Neural progenitor cell (in vitro differentiated cells): ENCODE measurements at regions not wholly inside any gene's neighbourhood (a gene's known extent, or its start where the extent isn't known, plus 50 kb on each side); places are given as distances from the start of the nearest gene placed in this dataset.

ENCODE experiments used
- DNase-seq: peaks from one replicate; pipeline ENCODE4 v3.0.0-alpha.2; 2016; ENCODE audit warnings: low spot score
- H2AFZ ChIP-seq: fragments of 200-600 bp; sonication (generic); replicated peaks from 2 replicates; pipeline ENCODE4 v1.6.1; 2016; ENCODE audit warnings: antibody characterized with exemption
- H3F3A ChIP-seq: fragments of 200-600 bp; sonication (generic); 2 replicates; pipeline ENCODE4 v1.6.1; 2016; ENCODE audit warnings: antibody characterized with exemption, low read depth
- H3K27ac ChIP-seq: fragments of 200-600 bp; sonication (generic); 2 replicates; pipeline ENCODE4 v1.5.1; 2016; ENCODE audit warnings: mild to moderate bottlenecking
- H3K27me3 ChIP-seq: fragments of 200-600 bp; sonication (generic); 2 replicates; pipeline ENCODE4 v1.6.1; 2016; ENCODE audit warnings: mild to moderate bottlenecking, moderate library complexity
- H3K36me3 ChIP-seq: fragments of 200-600 bp; sonication (generic); 2 replicates; pipeline ENCODE4 v1.5.1; 2016
- H3K4me1 ChIP-seq: fragments of 200-600 bp; sonication (generic); 2 replicates; pipeline ENCODE4 v1.6.1; 2016; ENCODE audit warnings: mixed run types
- H3K4me2 ChIP-seq: fragments of 200-600 bp; sonication (generic); 2 replicates; pipeline ENCODE4 v1.6.1; 2016
- H3K4me3 ChIP-seq: fragments of 200-600 bp; sonication (generic); 2 replicates; pipeline ENCODE4 v1.5.1; 2016
- H3K79me2 ChIP-seq: fragments of 200-600 bp; sonication (generic); 2 replicates; pipeline ENCODE4 v1.6.1; 2016; ENCODE audit warnings: low read depth
- H3K9ac ChIP-seq: fragments of 200-600 bp; sonication (generic); 2 replicates; pipeline ENCODE4 v1.6.1; 2016
- H3K9me3 ChIP-seq: fragments of 200-600 bp; sonication (generic); 2 replicates; pipeline ENCODE4 v1.5.1; 2016; ENCODE audit warnings: low read depth
- H4K20me1 ChIP-seq: fragments of 200-600 bp; sonication (generic); 2 replicates; pipeline ENCODE4 v1.6.1; 2016; ENCODE audit warnings: low read depth
- H3K27ac Mint-ChIP-seq: 3 replicates; pipeline ENCODE4 v1.8.0; 2021; ENCODE audit warnings: mixed read lengths
- H3K27me3 Mint-ChIP-seq: 2 replicates; pipeline ENCODE4 v1.8.0; 2022; ENCODE audit warnings: low read depth, mild to moderate bottlenecking, inconsistent platforms, moderate library complexity, mixed read lengths; ENCODE audit not compliant: insufficient read depth
- H3K36me3 Mint-ChIP-seq: 3 replicates; pipeline ENCODE4 v1.8.0; 2021; ENCODE audit warnings: mixed read lengths
- H3K4me1 Mint-ChIP-seq: 3 replicates; pipeline ENCODE4 v1.8.0; 2021; ENCODE audit warnings: mixed read lengths
- H3K4me3 Mint-ChIP-seq: 3 replicates; pipeline ENCODE4 v1.8.0; 2021; ENCODE audit warnings: mild to moderate bottlenecking, moderate library complexity, mixed read lengths
- H3K9me3 Mint-ChIP-seq: 3 replicates; pipeline ENCODE4 v1.8.0; 2020; ENCODE audit warnings: mixed read lengths
- CTCF ChIP-seq: fragments of 200-600 bp; sonication (generic); IDR thresholded peaks from 2 replicates; pipeline ENCODE4 v1.5.1; 2017; ENCODE audit warnings: antibody characterized with exemption, mild to moderate bottlenecking
- EZH2 ChIP-seq: fragments of 200-600 bp; sonication (generic); IDR thresholded peaks from 2 replicates; pipeline ENCODE4 v1.6.1; 2017; ENCODE audit warnings: antibody characterized with exemption, mild to moderate bottlenecking, moderate library complexity
- EZH2phosphoT487 ChIP-seq: fragments of 200-600 bp; sonication (generic); IDR thresholded peaks from 2 replicates; pipeline ENCODE4 v1.6.1; 2017; ENCODE audit warnings: antibody characterized with exemption

- Histone ChIP-seq H3K79me2 (no peaks in the 10 kb centered on the region), H3K9ac (no peak overlapping the region), H3K36me3 (no peaks in the 10 kb centered on the region), H3K27me3 (no peaks in the 10 kb centered on the region), H3K27ac (no peak overlapping the region), H3K4me1 (peaks cover 17% of the 10 kb centered on the region), H4K20me1 (no peaks in the 10 kb centered on the region), H3K4me2 (no peak overlapping the region), H3K4me3 (no peak overlapping the region), H3K9me3 (no peaks in the 10 kb centered on the region), H3F3A (peaks cover 5% of the 10 kb centered on the region), H2AFZ (no peak overlapping the region)
- TF ChIP-seq EZH2phosphoT487 (no peak), EZH2 (no peak), CTCF (no peak)
- Mint-ChIP-seq H3K4me1 (peaks cover 25% of the 10 kb centered on the region), H3K27ac (no peak overlapping the region), H3K9me3 (peaks cover 2% of the 10 kb centered on the region), H3K4me3 (no peak overlapping the region), H3K27me3 (peaks cover 4% of the 10 kb centered on the region), H3K36me3 (no peaks in the 10 kb centered on the region)
- no peak for DNase-seq
Measured at GRCh38 chr18:78767648-78768071, 212.0 kb upstream of the SALL3 start.

- H3K9ac ChIP-seq, result no peak overlapping the region
- H3F3A ChIP-seq, result peaks cover 5% of the 10 kb centered on the region
- H3K27me3 ChIP-seq, result no peaks in the 10 kb centered on the region
- no peak overlapping the region for H3K4me3 ChIP-seq
- H3K4me2 ChIP-seq, result no peak overlapping the region
- Mint-ChIP-seq H3K27me3 (peaks cover 4% of the 10 kb centered on the region), H3K9me3 (peaks cover 2% of the 10 kb centered on the region), H3K4me3 (no peak overlapping the region), H3K27ac (no peak overlapping the region), H3K4me1 (peaks cover 25% of the 10 kb centered on the region), H3K36me3 (no peaks in the 10 kb centered on the region)
- H4K20me1 ChIP-seq, result no peaks in the 10 kb centered on the region
- H3K27ac ChIP-seq, result no peak overlapping the region
- peaks cover 17% of the 10 kb centered on the region for H3K4me1 ChIP-seq
- H3K9me3 ChIP-seq, result no peaks in the 10 kb centered on the region
- TF ChIP-seq EZH2phosphoT487 (no peak), EZH2 (no peak), CTCF (no peak)
- H2AFZ ChIP-seq, result no peak overlapping the region
- H3K36me3 ChIP-seq, result no peaks in the 10 kb centered on the region
- no peak for DNase-seq
- no peaks in the 10 kb centered on the region for H3K79me2 ChIP-seq
Measured at GRCh38 chr18:78768221-78768620, 211.4 kb upstream of the SALL3 start.

- peaks cover 25% of the 10 kb centered on the region for H3K4me1 Mint-ChIP-seq
- no peak for DNase-seq
- TF ChIP-seq EZH2 (no peak), EZH2phosphoT487 (no peak), CTCF (no peak)
- Histone ChIP-seq H3K4me1 (peaks cover 17% of the 10 kb centered on the region), H2AFZ (no peak overlapping the region), H3K79me2 (no peaks in the 10 kb centered on the region), H3K4me3 (no peak overlapping the region), H3K9me3 (no peaks in the 10 kb centered on the region), H4K20me1 (no peaks in the 10 kb centered on the region), H3K27ac (no peak overlapping the region), H3K9ac (no peak overlapping the region), H3K4me2 (no peak overlapping the region), H3F3A (peaks cover 5% of the 10 kb centered on the region), H3K27me3 (no peaks in the 10 kb centered on the region), H3K36me3 (no peaks in the 10 kb centered on the region)
- H3K9me3 Mint-ChIP-seq, result peaks cover 2% of the 10 kb centered on the region
- H3K4me3 Mint-ChIP-seq, result no peak overlapping the region
- H3K36me3 Mint-ChIP-seq, result no peaks in the 10 kb centered on the region
- peaks cover 4% of the 10 kb centered on the region for H3K27me3 Mint-ChIP-seq
- peak overlapping the region; percentile 4 for H3K27ac Mint-ChIP-seq
Measured at GRCh38 chr18:78768656-78769501, 210.7 kb upstream of the SALL3 start.
